ENCODE measurements at regions not wholly inside any gene's neighbourhood (a gene's known extent, or its start where the extent isn't known, plus 50 kb on each side); places are given as distances from the start of the nearest gene placed in this dataset.
"Not testable (repeated sequence)": the region's sequence is repeated elsewhere in the genome, so short reads cannot be mapped to it uniquely, and the experiment has no call there.

DNA sequence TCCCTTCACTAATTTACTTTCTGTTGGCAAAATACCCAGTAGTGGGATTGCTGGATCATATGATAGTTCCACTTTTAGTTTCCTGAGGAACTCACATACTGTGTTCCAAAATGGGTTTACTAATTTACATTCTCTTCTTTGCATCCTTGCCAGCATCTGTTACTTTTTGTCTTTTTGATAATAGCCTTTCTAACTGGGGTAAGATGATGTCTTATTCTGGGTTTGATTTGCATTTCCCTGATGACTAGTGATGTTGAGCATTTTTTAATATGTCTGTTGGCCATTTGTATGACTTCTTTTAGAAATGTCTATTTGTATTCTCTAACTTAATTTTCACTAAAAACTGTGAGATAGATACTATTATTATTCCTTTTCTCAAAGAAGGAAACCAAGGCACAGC, 411.7 kb downstream of the SOCS6 start:
- no peak for DNase-seq

DNA sequence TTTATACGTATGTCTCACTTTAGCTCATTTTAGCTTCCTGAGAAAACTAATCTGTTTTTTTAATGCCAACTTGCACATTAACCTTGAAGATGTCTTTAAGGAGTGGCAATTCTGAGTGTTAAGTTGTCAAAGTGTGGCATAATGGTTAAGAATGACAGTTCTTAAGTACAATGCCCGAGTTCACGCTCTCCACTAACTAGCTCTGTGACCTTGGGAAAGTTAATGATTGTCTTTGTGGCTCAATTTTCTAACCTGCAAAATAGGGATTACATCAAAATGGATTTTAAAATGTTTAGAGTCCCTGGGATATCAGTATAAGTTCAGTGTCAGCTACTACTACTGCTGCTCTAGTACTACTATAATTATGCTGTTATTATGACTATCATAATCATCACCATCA, 409.7 kb downstream of the SOCS6 start:
- no peak for DNase-seq

- peak; percentile 69 for DNase-seq
Measured at GRCh38 chr18:70693246-70693645, 404.4 kb downstream of the SOCS6 start.

- not testable (repeated sequence) for DNase-seq
Measured at GRCh38 chr18:70689765-70690164, 400.9 kb downstream of the SOCS6 start.

DNA sequence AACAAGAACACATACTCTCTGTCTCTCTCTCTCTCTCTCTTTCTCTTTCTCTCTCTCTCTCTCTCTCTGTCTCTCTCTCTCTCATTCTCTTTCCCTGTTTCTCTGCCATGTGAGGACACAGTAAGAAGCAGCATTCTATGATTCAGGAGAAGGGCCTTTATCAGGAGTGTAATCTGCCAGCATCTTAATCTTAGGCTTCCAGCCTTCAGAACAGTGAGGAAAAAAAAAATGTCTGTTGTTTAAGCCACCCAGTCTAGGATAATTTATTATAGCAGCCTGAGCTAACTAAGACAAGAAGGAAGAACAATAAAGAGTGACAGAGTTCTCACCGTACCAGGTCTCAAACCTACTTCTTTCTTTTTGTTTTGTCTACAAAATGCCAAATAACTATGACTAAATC, 399.4 kb downstream of the SOCS6 start:
- DNase-seq = no peak

DNA sequence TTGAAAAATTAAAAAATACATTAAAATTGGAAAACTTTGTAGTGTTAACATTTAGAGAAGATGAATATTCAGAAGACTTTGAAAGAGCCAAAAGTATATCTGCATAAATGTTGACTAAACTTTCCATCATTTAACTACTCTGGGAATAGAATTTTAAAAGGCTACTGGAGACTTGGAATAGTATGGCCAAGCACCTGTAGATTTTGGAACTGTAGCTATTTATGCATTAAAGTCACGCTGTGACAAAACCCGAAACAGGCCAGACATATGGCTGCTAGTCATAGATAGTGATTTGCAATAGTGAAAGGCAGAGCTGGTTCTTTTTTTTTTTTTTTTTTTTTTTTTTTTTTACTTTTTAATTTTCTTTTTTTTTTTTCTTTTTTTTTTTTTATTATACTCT, 396.0 kb downstream of the SOCS6 start:
- DNase-seq = no peak

DNA sequence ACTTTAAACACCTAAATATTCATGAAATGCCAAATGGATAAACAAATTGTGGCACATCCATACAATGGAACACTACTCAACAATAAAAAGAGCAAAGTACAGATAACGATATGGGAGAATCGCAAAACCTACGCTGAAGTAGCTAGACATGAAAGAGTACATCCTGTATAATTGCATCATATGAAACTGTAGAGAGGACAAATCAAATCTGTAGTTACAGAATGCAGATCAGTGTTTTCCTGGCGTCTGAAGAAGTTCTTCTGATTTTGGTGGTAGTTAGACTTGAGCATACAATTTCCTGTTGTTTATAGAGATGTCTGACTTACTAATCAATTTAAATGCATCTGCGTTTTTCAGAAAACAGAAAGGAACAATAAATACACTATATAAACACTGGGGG, 394.4 kb downstream of the SOCS6 start:
- no peak for DNase-seq

DNA sequence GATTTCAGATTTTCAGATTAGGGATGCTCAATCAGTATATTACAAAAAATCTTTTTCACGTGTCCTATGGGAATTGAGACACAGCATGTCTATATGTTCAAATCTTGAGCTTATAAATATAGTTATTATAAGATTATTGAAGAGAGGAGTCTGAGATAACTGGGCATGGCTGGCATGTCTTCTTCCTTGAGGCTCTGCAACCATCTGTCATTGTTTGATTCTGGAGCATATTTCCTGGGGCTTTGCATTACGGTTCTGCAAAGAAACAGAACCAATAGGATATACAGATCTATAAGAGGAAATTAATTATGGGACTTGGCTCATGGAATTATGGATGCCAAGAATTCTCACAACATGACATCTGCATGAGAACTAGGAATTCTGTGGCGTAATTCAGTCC, 386.1 kb downstream of the SOCS6 start:
- no peak for DNase-seq

DNA sequence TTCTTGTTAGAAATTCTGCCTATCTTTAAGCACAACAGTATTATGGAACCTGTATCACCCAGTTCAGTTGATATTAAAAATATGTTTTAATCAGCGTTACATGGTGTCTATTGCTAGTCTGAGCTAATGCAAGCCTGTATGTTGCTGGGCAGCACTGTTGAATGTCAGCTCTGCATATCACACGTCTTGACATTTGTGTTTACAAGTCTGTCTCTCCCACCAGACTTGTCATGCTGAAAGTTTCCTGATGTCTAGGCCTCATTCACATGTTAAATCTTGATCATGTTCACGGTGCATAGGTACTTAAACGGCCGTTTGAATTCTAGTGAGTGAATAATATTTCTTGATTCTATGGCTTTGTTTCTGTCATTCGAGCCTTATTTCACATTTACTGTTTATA, 385.0 kb downstream of the SOCS6 start:
- no peak for DNase-seq

GRCh38 chr18:70672581-70672980, 383.7 kb downstream of the SOCS6 start:
- DNase-seq = no peak

DNA sequence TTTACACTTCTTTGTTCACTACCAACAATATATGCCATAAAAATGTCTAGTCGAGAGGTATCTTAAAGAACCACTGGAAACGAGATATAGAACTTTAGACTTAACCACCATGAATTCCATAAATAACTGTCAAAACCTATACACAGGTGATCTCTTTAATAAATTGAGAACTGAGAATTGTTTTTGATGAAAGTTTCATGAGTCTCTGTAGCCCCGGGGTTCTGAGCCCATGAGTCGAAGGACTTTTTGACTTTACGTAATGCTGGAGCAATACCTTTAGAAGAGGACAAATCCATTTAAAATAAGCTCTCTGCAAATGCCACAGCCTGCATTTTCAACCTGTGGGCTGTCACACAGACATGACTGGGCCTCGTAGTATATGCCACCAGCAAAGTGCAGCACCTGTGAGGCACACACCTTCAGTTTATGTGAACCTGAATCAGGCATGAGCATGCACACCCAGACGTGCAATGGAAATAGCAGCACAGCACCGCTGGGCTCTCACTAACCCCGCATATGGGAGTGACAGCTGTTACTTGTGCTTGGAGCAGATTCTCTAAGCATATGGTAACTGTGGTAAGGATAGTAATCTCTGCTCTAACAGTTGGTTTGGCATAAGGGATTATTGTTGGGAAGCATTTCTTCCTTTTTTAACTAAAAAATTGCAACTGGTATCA, 383.2 kb downstream of the SOCS6 start:
- DNase-seq = peak; percentile 39

DNA sequence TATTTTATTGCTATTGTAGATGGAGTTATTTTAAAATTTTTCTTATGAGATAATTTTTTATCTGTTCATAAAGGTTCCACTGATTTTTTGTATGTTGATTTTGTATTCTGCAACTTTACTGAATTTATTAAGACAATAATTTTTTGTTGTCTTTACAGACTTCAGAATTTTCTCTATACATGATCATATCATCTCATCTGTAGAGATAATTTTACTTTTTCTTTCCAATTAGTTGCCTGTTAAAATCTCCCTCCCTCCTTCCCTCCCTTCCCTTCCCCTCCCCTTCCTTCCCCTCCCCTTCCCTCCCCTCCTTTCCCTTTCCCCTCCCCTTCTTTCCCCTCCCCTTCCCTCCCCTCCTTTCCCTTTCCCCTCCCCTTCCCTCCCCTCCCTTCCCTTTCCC, 378.1 kb downstream of the SOCS6 start:
- DNase-seq = no peak

DNA sequence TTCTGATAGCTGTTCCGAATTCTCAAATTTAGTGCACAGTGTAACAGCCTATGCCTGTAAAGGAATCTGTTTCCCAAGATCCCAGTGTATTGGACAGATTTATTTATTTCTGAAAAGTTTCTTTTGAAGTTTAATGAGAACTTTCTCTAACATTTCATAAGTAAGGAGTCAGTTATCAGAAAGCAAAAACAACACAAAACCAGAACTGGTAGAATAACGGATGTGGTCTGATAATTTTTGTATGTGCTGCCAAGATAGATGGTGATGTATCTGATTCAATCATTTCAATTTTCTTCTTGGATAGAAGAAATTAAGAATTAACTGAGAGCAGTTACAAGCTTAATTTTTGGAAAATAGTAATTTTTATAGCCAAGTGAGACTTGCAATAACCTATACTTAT, 374.3 kb downstream of the SOCS6 start:
- DNase-seq = no peak

GRCh38 chr18:70662588-70662987, 373.7 kb downstream of the SOCS6 start:
- DNase-seq = no peak

- DNase-seq = no peak
Measured at GRCh38 chr18:70659036-70659925, 370.4 kb downstream of the SOCS6 start.

- no peak for DNase-seq
Measured at GRCh38 chr18:70653671-70654070, 364.8 kb downstream of the SOCS6 start.

GRCh38 chr18:70650878-70651277, 362.0 kb downstream of the SOCS6 start:
- DNase-seq = no peak

DNA sequence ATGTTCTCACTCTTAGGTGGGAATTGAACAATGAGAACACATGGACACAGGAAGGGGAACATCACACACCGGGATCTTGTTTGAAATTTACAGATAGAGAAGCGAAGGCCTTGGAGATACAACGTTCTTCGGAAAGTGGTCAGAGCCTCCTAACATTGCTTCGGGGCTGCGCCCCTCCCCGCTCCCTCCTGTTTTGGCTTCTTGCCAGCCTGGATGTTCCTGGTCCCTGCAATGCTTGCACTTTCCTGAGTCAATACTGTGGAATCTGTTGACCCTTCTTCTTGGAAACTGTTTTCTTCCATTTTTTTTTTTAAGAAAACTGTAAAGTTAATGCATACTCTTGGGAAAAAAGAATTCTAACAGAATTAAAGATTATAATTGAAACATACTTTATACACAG, 360.8 kb downstream of the SOCS6 start:
- DNase-seq = no peak

GRCh38 chr18:70645971-70646370, 357.1 kb downstream of the SOCS6 start:
- DNase-seq = no peak

DNA sequence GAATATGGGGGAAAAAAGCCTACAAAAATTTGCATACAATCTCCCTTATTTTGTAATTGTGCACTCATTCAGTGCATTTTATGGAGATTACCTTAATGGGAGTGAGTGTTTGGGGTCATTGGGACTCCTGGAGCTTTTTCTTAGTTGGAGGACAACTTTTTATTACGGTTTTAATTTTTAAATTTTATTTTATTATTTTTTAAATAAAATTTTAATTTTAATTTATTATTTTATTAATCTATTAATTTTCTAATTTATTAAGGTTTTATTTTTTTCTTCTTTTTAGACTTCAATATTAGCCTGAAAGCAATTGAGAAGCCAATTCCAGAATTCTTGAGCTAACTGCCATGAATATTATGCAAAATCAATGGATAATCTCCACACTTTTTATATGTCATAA, 355.0 kb downstream of the SOCS6 start:
- DNase-seq = no peak

DNA sequence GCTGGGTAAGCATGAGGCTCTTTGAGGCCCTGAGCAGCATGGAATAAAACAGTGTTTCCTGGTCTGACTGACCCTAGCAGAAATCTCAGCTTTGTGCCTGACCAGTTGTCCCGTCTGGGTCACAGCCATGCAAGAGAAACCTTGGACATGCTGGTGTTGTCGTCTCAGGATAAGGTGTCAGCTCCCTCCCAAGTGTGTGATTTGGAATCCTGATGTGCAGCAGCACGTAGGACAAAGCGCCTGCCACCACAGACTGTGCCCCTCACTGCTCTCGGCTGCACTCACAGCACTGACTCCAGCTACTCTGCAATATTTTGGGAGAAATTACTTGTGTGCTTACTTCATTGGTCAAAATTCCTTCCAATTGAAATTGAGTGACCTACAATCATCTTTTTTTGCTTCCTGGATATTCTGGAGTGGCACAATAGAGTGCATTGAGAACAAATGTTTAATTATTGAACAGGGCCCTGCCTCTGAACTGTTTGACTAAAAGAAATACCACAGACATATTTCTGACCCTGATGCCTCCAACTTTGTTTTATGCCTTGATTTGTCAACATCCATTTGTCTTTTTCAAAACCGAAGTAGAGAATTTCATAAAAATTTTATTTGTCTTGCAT, 352.4 kb downstream of the SOCS6 start:
- no peak for DNase-seq

DNA sequence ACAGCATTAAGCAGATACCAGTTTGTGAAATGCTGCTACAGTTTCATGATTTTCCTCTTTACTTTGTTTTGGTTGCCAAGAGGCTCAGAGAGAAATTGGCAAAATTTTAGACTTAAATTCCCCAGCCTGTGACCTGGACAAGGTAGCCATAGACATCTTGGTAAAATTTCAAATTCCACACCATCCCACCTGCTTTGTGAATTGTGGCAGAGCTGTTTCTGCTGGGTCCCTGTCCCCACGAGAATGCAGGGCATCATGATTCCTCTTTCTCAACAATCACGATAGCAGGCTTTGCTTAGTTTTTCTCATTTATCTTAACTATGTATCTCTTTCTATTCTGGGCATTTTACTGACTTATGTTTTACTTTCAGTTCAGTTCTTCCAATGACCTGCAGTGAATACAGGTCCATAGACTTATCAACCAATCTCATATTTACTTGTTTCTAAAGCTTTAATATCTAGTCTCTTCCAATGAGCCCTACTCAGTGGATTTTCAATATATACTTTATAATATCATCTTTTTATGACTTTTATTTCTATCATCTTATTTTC, 351.6 kb downstream of the SOCS6 start:
- no peak for DNase-seq

DNA sequence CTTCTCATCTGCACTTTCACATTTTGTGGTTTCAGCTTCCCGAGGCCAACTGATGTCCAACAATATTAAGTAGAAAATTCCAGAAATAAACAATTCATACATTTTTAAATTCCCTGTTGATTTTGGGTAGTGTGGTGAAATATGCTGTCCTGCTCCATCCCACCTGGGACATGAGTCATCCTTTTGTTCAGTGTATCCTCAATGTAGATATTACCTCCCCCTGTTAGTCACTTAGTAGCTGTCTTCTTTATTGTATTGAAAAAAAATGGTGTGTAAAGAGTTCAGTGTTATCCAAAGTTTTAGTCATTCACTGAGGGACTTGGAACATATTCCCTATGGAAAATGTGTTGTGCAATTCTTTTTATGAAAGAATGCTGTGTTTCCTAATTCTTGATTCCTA, 348.1 kb downstream of the SOCS6 start:
- DNase-seq = no peak
